ENCODE measurements at regions not wholly inside any gene's neighbourhood (a gene's known extent, or its start where the extent isn't known, plus 50 kb on each side); places are given as distances from the start of the nearest gene placed in this dataset.

DNA sequence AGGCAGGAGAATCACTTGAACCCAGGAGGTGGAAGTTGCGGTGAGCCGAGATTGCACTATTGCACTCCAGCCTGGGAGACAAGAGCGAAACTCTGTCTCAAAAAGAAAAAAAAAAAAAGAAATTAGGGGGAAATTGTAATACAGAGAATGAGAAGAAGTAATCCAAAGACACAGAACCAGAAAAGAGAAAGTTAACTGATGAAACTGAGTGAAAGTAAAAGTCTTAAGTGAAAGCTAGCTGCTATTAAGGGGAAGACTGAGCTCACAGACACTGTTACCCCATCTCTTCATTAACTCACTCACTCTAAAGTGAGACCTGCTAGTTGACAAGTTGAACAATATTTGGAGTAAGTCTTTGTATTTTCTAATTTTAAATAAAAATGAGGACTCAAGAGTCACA lies 763.0 kb upstream of the PCDH10 start:
- Histone ChIP-seq H3K9me2 (replicated peaks; ENCODE audit: low read length) (no peaks in the 10 kb centered on the region), H3F3A (ENCODE audit: low read length, unreplicated experiment) (no peaks in the 10 kb centered on the region), H3K4me3 (ENCODE audit: low read length) (no peak overlapping the region), H3K27me3 (ENCODE audit: low read length) (no peaks in the 10 kb centered on the region), H3K9ac (ENCODE audit: low read length) (no peak overlapping the region), H3K79me2 (ENCODE audit: low read length) (no peaks in the 10 kb centered on the region), H3K27ac (ENCODE audit: low read length) (no peak overlapping the region), H3K4me2 (ENCODE audit: low read length) (no peak overlapping the region), H3K36me3 (ENCODE audit: low read depth, low read length) (no peaks in the 10 kb centered on the region), H2AFZ (ENCODE audit: low read length) (no peak overlapping the region), H4K20me1 (ENCODE audit: low read length) (no peaks in the 10 kb centered on the region), H3K9me3 (ENCODE audit: low read length) (no peaks in the 10 kb centered on the region), H3K4me1 (ENCODE audit: insufficient read depth, low read length) (0 out of 2 replicates have a peak, but pooled peaks cover 3% of the 10 kb centered on the region)
- no TSS peak for BruUV-seq (replicated peaks)
- ChIA-PET POLR2A (ENCODE audit: unreplicated experiment) (no interaction called here), CTCF (no interaction called here)
- no peak for DNase-seq
- TF ChIP-seq, protein P1, sequence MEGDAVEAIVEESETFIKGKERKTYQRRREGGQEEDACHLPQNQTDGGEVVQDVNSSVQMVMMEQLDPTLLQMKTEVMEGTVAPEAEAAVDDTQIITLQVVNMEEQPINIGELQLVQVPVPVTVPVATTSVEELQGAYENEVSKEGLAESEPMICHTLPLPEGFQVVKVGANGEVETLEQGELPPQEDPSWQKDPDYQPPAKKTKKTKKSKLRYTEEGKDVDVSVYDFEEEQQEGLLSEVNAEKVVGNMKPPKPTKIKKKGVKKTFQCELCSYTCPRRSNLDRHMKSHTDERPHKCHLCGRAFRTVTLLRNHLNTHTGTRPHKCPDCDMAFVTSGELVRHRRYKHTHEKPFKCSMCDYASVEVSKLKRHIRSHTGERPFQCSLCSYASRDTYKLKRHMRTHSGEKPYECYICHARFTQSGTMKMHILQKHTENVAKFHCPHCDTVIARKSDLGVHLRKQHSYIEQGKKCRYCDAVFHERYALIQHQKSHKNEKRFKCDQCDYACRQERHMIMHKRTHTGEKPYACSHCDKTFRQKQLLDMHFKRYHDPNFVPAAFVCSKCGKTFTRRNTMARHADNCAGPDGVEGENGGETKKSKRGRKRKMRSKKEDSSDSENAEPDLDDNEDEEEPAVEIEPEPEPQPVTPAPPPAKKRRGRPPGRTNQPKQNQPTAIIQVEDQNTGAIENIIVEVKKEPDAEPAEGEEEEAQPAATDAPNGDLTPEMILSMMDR (conservative IDR thresholded peaks at IDR 0.05; ENCODE audit: low read depth, low read length), result no peak
- no peak for TF ChIP-seq EZH2 (IDR thresholded peaks at IDR 0.05; ENCODE audit: low read length, unreplicated experiment)
- TF ChIP-seq EZH2phosphoT487 (IDR thresholded peaks at IDR 0.05; ENCODE audit: borderline replicate concordance, low read length), result no peak
- ATAC-seq, result no peak
- intact Hi-C loops (cut with micrococcal nuclease), result no loop called here

DNA sequence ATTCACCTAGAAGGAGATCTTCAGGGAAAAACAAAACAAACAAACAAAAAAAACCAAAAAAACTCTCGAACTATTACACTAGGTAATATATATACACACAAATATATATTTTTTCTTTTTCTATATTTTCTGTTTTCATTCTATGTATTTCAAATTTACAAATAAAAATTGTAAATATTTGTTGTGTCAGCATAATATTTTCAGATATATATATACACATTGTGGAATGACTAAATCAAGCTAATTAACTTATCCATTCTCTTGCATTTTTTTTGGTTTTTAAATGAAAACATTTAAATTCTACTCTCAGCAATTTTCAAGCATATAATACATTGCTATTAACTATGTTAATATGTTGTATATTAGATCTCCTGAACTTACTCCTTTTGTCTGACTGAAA lies 762.0 kb upstream of the PCDH10 start:
- Histone ChIP-seq H4K20me1 (ENCODE audit: low read length) (no peaks in the 10 kb centered on the region), H3K27me3 (ENCODE audit: low read length) (no peaks in the 10 kb centered on the region), H3K4me3 (ENCODE audit: low read length) (no peak overlapping the region), H3K9ac (ENCODE audit: low read length) (no peak overlapping the region), H3F3A (ENCODE audit: low read length, unreplicated experiment) (no peaks in the 10 kb centered on the region), H3K9me3 (ENCODE audit: low read length) (no peaks in the 10 kb centered on the region), H3K36me3 (ENCODE audit: low read depth, low read length) (no peaks in the 10 kb centered on the region), H3K79me2 (ENCODE audit: low read length) (no peaks in the 10 kb centered on the region), H3K9me2 (replicated peaks; ENCODE audit: low read length) (no peaks in the 10 kb centered on the region), H3K4me2 (ENCODE audit: low read length) (no peak overlapping the region), H3K4me1 (ENCODE audit: insufficient read depth, low read length) (0 out of 2 replicates have a peak, but pooled peaks cover 3% of the 10 kb centered on the region), H3K27ac (ENCODE audit: low read length) (no peak overlapping the region), H2AFZ (ENCODE audit: low read length) (no peak overlapping the region)
- intact Hi-C loops (cut with micrococcal nuclease), result no loop called here
- no peak for DNase-seq
- CTCF ChIA-PET, result no interaction called here
- no TSS peak for BruUV-seq (replicated peaks)
- ATAC-seq, result no peak
- no peak for TF ChIP-seq EZH2 (IDR thresholded peaks at IDR 0.05; ENCODE audit: low read length, unreplicated experiment)
- TF ChIP-seq EZH2phosphoT487 (IDR thresholded peaks at IDR 0.05; ENCODE audit: borderline replicate concordance, low read length), result no peak
- TF ChIP-seq, protein P1 (conservative IDR thresholded peaks at IDR 0.05; ENCODE audit: low read depth, low read length), result no peak
- POLR2A ChIA-PET (ENCODE audit: unreplicated experiment), result no interaction called here

DNA sequence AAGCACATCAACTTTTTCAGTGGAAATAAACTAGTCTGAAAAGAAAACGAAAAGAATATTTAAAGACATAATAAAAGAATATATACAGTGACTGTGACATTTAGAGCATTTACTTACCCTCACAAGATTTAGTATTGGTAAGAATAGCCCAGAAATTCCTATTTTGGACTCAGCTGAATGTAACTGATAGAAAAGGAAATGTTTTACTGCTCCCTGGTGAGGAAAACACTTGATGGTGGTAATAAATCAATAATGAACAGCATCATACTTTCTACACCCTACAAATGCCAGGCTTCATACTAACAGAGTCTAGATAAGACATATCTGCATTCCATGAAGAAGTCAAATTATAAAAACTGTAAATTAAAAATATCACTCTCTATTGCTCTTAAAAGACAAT lies 753.5 kb upstream of the PCDH10 start:
- ATAC-seq (no peak), DNase-seq (no peak)
- TF ChIP-seq EZH2 (IDR thresholded peaks at IDR 0.05; ENCODE audit: low read length, unreplicated experiment) (no peak), EZH2phosphoT487 (IDR thresholded peaks at IDR 0.05; ENCODE audit: borderline replicate concordance, low read length) (no peak)
- TF ChIP-seq, protein P1 (conservative IDR thresholded peaks at IDR 0.05; ENCODE audit: low read depth, low read length), result no peak
- Histone ChIP-seq H2AFZ (ENCODE audit: low read length) (no peak overlapping the region), H3K4me1 (ENCODE audit: insufficient read depth, low read length) (no peaks in the 10 kb centered on the region), H3K79me2 (ENCODE audit: low read length) (no peaks in the 10 kb centered on the region), H3F3A (ENCODE audit: low read length, unreplicated experiment) (no peaks in the 10 kb centered on the region), H3K9ac (ENCODE audit: low read length) (no peak overlapping the region), H3K27me3 (ENCODE audit: low read length) (no peaks in the 10 kb centered on the region), H3K36me3 (ENCODE audit: low read depth, low read length) (no peaks in the 10 kb centered on the region), H3K4me3 (ENCODE audit: low read length) (no peak overlapping the region), H3K27ac (ENCODE audit: low read length) (no peak overlapping the region), H4K20me1 (ENCODE audit: low read length) (no peaks in the 10 kb centered on the region), H3K9me2 (replicated peaks; ENCODE audit: low read length) (no peaks in the 10 kb centered on the region), H3K4me2 (ENCODE audit: low read length) (no peak overlapping the region), H3K9me3 (ENCODE audit: low read length) (no peaks in the 10 kb centered on the region)
- no TSS peak for BruUV-seq (replicated peaks)
- ChIA-PET CTCF (interaction anchor here (0.6 kb wide), 1 partner anchor 1748 kb away, joined by 3 read pairs; no protein-coding TSS in a partner anchor), POLR2A (ENCODE audit: unreplicated experiment) (no interaction called here)
- intact Hi-C loops (cut with micrococcal nuclease), result no loop called here
